Lung (tissue), 11 donors: ENCODE measurements at regions not wholly inside any gene's neighbourhood (a gene's known extent, or its start where the extent isn't known, plus 50 kb on each side); places are given as distances from the start of the nearest gene placed in this dataset.

Source experiments
- ATAC-seq: fragments of 200-7000 bp; cut with Tn5 transposase; one replicate; pipeline ENCODE4 v1.9.1; 2020; ENCODE audit warnings: moderate number of reproducible peaks; ENCODE audit not compliant: insufficient read depth, low FRiP score
- DNase-seq, 3 donors: peaks; one replicate each; pipeline ENCODE4 v3.0.0-alpha.2; 2013 to 2017
- H3K27ac ChIP-seq, 2 donors: one replicate each; pipeline ENCODE4 v1.5.1; 2013; ENCODE audit warnings: mild to moderate bottlenecking in 2 of 2, moderate library complexity in 2 of 2, control low read depth in 1 of 2, inconsistent platforms in 1 of 2, low read depth in 1 of 2, low read length in 1 of 2
- H3K27me3 ChIP-seq, 3 donors: one replicate each; pipeline ENCODE4 v1.5.1; 2013; ENCODE audit warnings: low read length in 2 of 3; ENCODE audit not compliant: control insufficient read depth in 3 of 3, insufficient read depth in 3 of 3
- H3K36me3 ChIP-seq, 4 donors: one replicate each; pipeline ENCODE4 v1.5.1; 2013; ENCODE audit warnings: low read length in 4 of 4, mild to moderate bottlenecking in 1 of 4, moderate library complexity in 1 of 4; ENCODE audit not compliant: control insufficient read depth in 4 of 4, insufficient read depth in 4 of 4
- H3K4me1 ChIP-seq, 5 donors: one replicate each; pipeline ENCODE4 v1.5.1; 2013; ENCODE audit warnings: low read length in 5 of 5, mild to moderate bottlenecking in 2 of 5, moderate library complexity in 1 of 5; ENCODE audit not compliant: control insufficient read depth in 5 of 5, insufficient read depth in 5 of 5
- H3K4me3 ChIP-seq: one replicate; pipeline ENCODE4 v1.5.1; 2013; ENCODE audit warnings: mild to moderate bottlenecking, control low read depth, moderate library complexity
- H3K9ac ChIP-seq, 2 donors: one replicate each; pipeline ENCODE4 v1.5.1; 2013; ENCODE audit warnings: low read length in 2 of 2, control low read depth in 1 of 2; ENCODE audit not compliant: insufficient read depth in 1 of 2
- H3K9me3 ChIP-seq, 4 donors: one replicate each; pipeline ENCODE4 v1.5.1; 2013; ENCODE audit warnings: low read length in 3 of 4, mild to moderate bottlenecking in 1 of 4, moderate library complexity in 1 of 4; ENCODE audit not compliant: control insufficient read depth in 4 of 4, insufficient read depth in 3 of 4
- WGBS, 2 donors: extraction: QIAGEN DNeasy Blood & Tissue Kit; methylation state at CpG; one replicate each; pipeline ENCODE4 v1.1.7; 2013; 5-methylcytosine and 5-hydroxymethylcytosine counted together
- TF ChIP-seq, protein P1 (sequence below): IDR thresholded peaks from 2 replicates; pipeline ENCODE4 v1.5.1; 2012; ENCODE audit warnings: mild to moderate bottlenecking; ENCODE audit errors: control extremely low read depth, extremely low read depth
- donor health status: control.
- donor health status: control.
- donor health status: Bipolar disorder and iron deficiency.
- donor health status: healthy.
- donor health status: DM: yes; HTN: yes; CAD: no.

DNA sequence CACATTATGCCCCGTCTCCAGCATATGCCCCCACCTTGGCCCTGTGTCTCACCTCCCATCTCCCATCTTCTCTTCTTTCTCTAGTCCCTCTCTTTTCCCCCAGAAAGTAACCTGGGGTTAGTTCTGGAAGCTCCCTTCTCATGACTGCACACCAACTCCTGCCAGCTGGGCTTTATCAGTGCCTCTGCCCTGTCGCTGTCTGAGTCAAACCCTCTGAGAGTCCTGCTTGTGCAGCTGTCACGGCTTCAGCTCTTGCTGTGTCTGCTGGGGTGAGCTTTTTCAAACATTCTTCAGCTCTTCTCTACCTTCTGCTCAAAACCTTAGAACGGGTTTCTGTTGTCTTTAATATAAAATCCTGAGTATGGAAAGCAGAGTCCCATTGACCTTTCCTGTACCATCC, 304.5 kb upstream of the B3GAT1 start:
- WGBS, 2 donors, result 56 to 87% methylated on average over 4 of the region's 4 CpGs
- H3K36me3 ChIP-seq, result no peaks in the 10 kb centered on the region
- DNase-seq, result no peak
- no peak for ATAC-seq
- H3K27ac ChIP-seq, result no peak overlapping the region
- TF ChIP-seq, protein P1, sequence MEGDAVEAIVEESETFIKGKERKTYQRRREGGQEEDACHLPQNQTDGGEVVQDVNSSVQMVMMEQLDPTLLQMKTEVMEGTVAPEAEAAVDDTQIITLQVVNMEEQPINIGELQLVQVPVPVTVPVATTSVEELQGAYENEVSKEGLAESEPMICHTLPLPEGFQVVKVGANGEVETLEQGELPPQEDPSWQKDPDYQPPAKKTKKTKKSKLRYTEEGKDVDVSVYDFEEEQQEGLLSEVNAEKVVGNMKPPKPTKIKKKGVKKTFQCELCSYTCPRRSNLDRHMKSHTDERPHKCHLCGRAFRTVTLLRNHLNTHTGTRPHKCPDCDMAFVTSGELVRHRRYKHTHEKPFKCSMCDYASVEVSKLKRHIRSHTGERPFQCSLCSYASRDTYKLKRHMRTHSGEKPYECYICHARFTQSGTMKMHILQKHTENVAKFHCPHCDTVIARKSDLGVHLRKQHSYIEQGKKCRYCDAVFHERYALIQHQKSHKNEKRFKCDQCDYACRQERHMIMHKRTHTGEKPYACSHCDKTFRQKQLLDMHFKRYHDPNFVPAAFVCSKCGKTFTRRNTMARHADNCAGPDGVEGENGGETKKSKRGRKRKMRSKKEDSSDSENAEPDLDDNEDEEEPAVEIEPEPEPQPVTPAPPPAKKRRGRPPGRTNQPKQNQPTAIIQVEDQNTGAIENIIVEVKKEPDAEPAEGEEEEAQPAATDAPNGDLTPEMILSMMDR, result no peak
- peaks cover 0 to 14% (median 0%) of the 10 kb centered on the region in 3 donors for H3K27me3 ChIP-seq
- H3K4me1 ChIP-seq, result no peaks in the 10 kb centered on the region
- no peak overlapping the region for H3K9ac ChIP-seq
- no peak overlapping the region for H3K4me3 ChIP-seq
- peaks cover 0 to 4% (median 0%) of the 10 kb centered on the region in 4 donors for H3K9me3 ChIP-seq

DNA sequence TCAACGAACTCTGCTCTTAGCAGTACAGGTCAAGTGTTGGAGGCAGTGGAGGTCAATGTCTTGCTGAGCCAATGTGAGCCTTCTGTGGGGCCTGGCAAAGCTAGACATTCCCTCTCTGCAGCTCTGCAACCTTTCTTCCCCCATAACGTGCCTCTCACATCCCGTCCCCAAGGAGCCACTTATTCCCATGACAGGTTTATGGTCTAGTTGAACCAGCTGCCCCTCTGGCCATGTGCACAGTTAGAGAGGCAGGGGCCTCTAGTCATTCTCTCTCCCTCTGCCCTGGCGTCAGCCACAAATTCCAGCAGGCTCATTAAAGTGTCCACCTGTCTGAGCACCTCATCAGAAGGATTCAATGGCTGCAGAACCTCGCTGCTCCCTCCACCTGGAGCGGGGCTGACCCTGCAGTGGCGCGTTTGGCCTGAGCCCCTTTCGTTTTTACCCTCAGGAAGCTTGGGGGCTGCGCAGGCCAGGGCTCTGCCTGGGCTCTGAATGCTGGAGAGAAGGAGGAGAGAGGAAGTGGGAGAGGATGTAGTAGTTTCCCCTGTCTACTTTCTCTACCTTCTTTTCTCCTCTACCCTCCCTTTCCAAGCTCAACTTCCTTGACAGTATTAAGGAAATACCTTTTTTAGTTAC, 302.1 kb upstream of the B3GAT1 start:
- no peak for ATAC-seq
- H3K36me3 ChIP-seq, result no peaks in the 10 kb centered on the region
- 36 to 50% methylated on average over 9 to 10 of the region's 10 CpGs for WGBS, 2 donors
- H3K27me3 ChIP-seq, result peaks cover 0 to 14% (median 0%) of the 10 kb centered on the region in 3 donors
- no peak overlapping the region for H3K9ac ChIP-seq
- DNase-seq, result no peak
- no peaks in the 10 kb centered on the region for H3K4me1 ChIP-seq
- H3K4me3 ChIP-seq, result no peak overlapping the region
- TF ChIP-seq, protein P1, result no peak
- no peak overlapping the region for H3K27ac ChIP-seq
- H3K9me3 ChIP-seq, result peaks cover 0 to 4% (median 0%) of the 10 kb centered on the region in 4 donors

DNA sequence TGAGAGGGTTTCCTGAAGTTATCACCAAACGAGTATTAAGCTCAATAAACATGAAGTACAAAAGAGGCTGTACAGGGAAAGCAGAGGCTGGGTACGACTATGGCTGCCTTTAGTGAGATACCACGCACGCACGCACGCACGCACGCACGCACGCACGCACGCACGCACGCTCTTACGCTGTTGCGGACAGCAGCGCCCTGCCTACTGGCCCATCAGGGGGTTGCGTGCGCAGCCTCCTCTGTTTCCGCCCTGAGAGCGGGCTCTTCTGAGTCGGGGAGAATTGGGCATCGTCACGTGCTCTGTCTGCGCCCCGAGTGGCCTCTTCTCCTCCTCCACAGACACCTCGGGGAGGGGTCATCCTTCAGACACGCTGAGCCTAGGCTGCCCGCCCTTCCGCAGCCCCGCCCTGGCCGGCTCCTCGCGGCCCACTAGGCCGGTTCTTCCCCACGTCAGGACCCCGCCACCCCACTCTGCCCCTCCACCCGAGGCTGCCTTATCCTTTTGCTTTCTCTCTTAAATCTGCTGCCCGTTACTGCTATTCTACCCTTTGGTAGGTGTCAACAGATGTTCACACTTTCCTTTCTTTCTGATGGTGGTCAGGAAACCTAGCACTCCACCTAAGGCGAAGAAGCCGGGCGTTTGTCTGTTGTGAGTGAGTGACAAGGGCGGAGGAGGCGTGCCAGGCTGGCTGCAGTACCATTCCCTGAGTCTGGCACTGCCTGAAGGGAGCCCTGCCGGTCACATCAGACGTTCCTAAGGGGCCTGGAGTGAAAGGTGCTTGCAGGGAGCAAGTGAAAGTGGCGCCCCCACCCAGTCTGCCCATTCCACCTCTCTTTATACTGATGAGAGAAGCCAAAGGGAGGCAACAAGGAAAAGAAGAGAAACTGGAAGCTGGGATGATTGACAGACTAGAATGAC, 300.4 kb upstream of the B3GAT1 start:
- no peak overlapping the region for H3K4me3 ChIP-seq
- H3K27me3 ChIP-seq, result peaks cover 0 to 16% (median 0%) of the 10 kb centered on the region in 3 donors
- H3K27ac ChIP-seq, result no peak overlapping the region
- no peaks in the 10 kb centered on the region for H3K4me1 ChIP-seq
- ATAC-seq, result no peak
- TF ChIP-seq, protein P1, result no peak
- DNase-seq, result no peak
- no peak overlapping the region for H3K9ac ChIP-seq
- H3K36me3 ChIP-seq, result no peaks in the 10 kb centered on the region
- 84 to 86% methylated on average over 47 of the region's 47 CpGs for WGBS, 2 donors
- H3K9me3 ChIP-seq, result peaks cover 0 to 4% (median 0%) of the 10 kb centered on the region in 4 donors
